HG03571 (cell line): ENCODE measurements at regions not wholly inside any gene's neighbourhood (a gene's known extent, or its start where the extent isn't known, plus 50 kb on each side); places are given as distances from the start of the nearest gene placed in this dataset.
"Not testable (repeated sequence)": the region's sequence is repeated elsewhere in the genome, so short reads cannot be mapped to it uniquely, and the experiment has no call there.

ENCODE experiments used
- ATAC-seq: cut with Tn5 transposase; IDR thresholded peaks from one replicate; pipeline ENCODE4 v1.9.1; 2021; ENCODE audit not compliant: unreplicated experiment

DNA sequence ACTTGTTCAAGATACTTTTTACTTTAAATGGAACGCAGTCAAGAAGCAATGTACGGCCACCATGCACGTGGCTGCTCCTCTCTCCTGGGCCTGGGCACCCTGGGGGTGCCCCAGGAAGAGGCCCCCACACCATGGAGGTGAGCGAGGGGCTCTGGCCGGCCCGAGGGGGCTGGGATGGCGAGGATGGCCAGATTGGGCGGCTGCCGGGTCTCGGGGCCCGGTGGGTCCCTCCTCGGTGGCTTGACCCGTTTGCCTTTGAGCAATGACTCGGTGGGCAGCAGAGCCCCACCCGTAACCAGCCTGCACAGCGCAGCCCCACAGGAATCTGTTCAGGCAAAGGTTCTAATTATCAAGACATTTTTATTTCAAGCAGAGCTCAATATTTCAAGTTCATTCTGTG is 167.4 kb downstream of the BRD1 start:
- ATAC-seq, result no peak

DNA sequence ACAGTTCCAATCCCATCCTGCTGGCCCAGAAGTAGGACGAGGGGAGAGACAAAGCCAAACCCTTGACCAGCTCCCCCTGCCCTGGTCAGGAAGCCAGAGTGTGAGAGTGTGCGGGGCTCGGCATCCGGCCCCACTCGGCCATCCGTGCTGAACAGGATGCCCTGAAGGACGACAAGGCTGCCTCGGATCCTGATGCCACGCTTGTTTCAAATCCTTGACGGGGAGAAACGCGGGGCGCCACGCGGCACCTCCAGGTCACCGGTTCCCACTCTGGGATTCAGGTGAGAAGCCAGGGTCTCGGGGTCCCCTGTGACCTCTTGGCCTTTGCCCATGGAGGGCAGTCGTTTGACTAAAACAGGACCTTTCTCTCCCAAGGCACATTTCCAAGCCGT is 167.8 kb downstream of the BRD1 start:
- ATAC-seq, result no peak

DNA sequence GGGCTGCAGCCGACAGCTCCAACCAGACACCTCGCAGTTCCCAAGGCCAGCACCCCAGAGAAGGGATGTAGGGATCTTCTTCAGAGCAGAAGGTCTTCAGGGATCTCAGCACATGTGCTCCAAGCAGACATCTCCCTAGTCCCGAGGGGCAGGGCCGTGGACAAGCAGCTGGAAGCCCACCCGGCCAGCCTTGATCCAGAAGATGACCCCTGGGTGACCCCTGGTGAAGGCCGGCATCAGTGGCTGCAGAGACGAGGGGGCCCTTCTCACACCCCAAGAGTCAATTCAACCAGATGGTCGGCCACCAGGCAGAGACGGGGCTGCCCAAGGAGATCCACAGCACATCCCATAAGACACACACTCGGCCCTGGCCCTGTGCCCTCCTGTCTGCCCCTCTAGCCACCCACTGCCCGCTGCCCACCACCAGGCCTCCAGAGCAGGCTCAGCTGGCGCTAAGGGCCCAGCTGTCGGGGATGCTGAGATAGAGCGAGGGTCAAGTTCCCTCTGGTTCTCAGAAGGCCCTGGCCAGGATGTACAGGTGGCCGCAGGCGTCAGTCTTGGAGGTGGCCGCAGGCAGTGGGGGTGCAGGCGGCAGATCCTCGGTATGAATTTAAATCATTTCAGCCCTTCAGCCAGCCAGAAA is 168.3 kb downstream of the BRD1 start:
- no peak for ATAC-seq

DNA sequence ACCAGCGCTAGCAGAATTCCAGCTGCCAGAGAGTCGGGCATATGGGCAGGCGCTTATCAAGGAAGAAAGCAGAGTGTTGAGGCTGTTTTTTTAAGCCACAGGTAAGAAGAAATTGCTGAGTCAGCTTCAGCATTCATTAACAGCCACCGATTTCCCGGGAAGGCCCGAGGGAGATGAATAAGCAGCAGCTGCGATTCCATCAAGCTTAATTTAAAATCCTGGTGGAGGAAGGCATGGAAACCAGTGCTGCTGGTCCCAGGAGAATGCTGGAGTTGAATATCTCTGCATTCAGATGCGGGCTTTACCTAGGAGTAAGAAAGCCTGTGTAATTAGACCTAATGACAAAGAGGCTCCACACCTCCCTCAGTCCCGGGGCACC is 168.8 kb downstream of the BRD1 start:
- no peak for ATAC-seq

DNA sequence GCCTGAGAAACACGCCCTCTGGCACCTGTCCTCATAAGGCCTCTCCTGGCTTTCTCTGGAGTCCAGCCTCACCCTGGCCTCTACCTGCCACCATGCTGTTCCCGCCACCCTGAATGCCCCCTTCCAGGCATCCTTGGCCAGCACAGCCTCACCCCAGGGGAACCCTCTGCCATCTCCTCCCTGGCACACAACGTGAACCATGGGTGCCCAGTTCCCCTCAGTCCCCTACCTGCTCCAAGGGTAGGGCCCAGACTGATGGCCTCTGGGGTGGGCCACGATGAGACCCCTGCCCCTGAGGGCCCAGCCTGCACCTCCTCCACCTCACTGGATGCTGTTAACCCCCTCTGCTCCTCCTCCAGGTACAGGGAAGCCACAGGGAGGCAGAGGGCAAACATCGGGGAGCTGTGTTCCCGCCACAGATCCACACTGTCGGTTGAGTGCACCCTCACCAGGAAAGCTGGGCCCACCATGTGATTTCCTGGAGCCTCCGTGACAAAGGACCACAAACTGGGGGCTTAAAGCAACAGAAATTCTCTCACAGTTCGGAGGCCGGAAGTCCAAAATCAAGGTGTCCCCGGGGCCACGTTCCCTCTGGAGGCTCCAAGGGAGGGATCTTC is 169.6 kb downstream of the BRD1 start:
- no peak for ATAC-seq

DNA sequence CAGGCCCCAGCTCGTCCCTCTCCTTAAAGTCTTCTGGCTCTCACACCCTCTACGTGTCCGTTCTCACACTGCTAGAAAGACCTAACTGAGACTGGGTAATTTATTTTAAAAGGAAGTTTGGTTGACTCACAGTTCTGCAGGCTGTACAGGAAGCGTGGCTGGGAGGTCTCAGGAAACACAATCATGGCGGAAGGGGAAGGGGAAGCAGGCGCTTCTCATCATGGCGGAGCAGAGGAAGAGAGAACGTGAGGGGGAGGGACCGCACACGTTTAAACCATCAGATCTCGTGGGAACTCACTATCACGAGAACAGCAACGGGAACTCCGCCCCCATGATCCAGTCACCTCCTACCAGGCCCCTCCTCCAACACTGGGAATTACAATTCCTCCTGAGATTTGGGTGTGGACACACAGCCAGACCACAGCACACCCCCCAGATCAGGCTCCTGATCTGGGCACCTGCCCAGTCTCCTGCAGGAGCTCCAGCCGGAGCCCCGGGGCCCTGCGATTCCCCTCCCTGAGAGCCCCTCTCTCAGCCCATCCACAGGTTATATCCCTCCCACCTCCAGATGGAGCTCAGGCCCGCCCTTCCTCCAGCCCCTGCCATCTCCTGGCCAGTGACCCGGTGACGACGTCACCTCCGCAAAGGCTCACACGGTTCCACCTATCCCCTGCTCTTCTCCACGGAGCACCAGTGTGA is 170.2 kb downstream of the BRD1 start:
- ATAC-seq, result no peak

DNA sequence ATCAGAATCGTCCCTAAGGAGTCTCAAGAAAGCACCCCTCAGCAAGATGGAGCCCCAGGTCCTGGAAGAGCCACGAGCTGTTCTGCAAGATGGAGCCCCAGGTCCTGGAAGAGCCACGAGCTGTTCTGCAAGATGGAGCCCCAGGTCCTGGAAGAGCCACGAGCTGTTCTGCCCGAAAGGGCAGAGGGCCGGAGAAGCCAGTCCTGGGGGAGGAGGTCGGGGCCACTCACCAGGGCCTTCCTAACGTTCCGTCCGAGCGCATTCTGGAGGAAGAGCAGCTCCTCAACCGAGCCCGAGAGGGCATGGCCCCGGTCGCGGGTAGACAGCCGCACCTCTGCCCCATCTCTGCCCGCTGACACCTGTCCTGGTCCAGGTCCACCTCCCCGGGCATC is 170.8 kb downstream of the BRD1 start:
- ATAC-seq, result not testable (repeated sequence)

DNA sequence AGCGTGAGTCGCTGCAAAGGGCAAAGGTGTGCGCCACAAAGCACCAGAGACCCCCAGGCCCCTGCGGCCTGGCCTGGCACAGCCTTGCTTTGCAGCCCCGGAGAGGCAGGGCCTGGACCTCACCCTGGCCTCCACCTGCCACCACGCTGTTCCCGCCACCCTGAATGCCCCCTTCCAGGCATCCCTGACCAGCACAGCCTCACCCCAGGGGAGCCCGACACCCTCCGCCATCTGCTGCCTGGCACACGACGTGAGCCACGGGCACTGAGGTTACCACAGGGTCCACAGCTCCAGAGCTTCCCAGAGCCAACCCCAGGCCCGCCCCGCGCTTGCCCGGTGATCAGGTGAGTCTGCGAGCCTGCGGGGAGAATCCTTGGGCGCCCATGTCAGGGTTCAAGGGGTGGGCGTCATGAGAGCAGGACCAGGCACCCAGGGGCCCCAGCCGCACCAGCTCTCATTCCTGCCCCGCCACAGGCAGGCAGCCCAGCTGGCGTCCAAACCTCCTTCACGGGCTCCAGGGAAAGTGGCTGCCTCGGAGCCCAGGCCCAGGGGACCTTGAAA is 171.3 kb downstream of the BRD1 start:
- no peak for ATAC-seq

DNA sequence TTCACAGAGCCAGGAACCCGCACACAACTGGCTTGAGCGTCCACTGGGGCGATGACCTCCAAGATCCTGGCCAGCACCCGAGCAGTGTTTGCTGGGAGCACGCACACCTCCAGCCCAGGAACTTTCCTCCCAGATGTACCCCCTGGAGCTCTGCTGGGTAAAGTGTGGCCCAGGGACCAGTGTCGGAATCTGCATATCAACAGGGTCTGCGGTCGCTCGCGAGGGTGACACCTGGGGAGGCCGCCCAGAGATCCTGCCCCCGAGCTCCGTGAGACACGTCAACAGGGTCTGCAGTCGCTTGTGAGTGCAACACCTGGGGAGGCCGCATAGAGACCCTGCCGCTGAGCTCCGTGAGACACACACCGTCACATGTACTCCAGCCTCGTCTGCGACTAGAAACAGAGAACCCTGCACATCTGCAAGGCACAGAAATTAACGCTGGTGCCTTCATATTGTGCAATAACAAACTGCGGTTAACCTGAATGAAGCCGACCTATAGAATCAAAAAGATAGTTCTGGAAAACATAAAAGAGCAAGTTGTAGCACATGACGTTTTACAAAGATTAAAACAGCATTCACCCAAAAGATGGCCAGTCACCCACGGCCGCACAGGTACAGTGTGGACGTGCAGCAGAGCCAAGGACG is 172.4 kb downstream of the BRD1 start:
- no peak for ATAC-seq

DNA sequence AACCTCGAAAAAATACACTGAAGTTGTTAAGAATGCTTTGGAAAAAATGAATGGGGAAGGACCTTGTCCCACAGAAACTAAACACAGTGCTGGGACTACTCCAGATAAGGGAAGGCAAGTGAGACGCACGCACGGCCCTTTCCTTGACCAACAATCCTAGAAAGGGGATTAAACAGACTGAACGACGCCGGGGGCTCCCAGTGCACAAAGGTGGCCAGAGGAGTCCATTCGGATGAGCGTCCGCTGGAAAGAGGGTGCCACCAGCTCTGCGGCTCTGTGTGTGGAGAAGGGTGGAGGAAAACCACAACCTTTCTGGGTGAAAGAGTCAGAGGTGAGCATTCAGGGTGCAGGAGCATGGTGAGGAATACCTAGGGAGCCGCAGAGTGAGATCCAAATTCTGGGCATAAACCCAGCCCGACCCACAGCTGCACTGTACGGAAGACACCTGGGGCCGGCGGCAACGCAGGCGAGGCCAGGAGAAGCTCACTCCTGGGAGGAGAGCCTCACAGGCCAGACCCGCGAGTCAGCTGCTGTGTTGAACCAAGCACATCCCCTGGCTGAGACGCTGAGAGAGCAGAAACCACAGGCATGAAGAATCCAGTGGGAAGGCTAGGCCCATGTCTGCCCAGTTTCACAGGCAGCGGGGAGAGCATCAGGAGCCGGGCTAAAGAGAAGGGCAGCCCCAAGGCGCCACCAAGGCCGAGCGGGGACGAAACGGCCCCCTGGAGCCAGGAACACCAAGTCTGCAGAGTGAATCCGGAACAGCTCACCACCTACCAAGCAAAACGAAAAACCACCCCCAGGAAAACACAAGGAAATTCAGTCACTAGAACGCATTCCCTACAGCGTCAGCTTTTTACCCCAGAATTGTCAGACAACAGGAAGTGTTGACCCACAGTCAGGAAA is 177.1 kb downstream of the BRD1 start:
- ATAC-seq, result no peak

DNA sequence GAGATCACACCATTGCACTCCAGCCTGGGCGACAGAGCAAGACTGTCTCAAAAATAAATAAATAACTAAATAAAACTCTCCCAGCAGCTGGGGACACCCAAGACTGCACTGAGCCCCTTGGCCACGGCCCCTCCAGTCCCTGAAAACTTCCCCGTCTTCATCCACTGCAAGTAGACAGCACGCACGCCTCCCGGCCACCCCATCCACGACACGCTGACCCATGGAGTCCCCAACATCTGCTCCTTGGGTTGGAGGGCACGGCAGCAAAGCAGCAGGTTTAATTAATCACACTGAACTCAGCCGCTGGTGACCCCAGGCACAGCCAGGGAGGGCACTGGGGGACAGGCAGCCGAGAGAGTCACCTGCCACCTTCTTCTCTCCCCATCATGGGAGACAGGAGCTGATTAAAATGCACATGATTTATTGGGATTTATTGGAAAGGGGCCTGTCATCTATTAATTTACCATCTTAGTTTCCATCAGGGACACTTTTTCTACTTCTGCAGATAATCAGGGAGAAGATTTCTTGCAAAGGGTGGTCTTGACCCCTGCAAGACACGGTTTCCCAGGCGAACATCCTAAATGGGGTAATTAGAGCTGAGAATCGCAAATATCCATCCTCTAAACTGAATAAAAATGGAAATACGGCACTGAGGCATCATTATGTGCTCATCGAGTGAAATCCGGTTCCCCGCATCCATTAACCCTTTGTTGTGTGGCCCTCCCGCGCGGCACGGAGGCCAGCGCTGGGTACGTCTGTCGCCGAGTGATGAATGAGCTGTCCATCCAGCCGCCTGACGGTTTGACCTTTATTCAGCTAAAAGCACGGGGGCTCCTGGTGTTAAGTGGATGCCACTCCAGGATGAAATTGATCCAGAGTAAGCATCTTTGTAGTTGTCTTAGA is 178.3 kb downstream of the BRD1 start:
- ATAC-seq, result no peak

DNA sequence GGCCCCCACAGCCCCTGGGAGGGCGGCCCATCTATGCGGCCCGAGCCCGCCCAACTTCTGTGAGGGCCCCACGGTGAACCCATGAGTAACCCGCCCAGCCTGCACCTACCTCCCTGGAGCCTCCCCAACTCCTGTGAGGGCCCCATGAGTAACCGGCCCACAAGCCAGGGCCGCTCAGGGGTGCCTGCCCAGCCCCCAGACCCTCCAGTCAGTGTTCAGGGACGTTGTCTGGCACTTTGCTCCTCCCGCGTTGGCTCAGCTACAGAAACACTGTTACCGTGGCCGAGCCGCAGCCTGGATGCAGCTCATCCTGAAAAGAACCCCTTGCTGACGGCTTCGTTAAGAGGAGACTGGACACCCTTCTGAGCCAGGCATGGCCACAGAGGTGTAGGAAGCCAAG is 179.6 kb downstream of the BRD1 start:
- ATAC-seq, result no peak

DNA sequence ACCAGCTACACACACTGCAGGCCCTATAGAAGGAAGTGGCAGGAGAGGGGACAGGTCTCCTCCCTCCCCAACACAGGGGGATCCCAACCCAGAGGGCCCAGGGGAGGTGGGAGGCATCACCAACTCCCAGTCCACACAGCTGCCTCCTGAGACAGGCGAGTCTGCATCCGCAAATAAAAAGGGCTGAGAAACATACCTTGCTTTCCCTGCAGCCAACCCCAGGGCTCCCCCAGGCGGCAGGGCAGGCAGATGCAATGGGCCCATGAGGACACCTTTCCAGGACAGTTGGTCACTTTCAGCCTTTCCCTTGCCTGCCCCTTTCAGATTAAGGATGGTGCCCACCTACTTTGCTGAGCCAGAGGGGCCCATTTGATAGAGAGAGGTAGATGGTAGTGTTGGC is 180.0 kb downstream of the BRD1 start:
- no peak for ATAC-seq

DNA sequence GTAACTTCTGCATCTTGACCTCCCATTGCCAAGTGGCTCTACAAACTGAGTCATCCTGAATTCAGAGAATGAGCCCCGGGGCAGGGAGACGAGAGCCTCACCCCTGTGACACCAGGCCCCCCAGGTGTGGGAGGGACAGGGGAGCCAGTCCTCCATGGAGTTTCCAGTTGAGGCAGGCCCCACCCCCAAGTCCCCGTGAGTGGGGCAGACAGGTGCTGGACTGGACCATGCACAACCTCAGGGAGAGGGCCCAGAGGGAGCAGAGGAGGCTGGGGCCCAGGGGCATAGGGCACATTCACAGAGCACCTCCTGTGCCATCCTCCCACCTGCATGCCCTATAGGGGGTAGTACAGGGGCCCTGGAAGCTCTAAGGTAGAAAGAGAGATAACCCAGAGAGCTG is 180.8 kb downstream of the BRD1 start:
- ATAC-seq, result no peak

DNA sequence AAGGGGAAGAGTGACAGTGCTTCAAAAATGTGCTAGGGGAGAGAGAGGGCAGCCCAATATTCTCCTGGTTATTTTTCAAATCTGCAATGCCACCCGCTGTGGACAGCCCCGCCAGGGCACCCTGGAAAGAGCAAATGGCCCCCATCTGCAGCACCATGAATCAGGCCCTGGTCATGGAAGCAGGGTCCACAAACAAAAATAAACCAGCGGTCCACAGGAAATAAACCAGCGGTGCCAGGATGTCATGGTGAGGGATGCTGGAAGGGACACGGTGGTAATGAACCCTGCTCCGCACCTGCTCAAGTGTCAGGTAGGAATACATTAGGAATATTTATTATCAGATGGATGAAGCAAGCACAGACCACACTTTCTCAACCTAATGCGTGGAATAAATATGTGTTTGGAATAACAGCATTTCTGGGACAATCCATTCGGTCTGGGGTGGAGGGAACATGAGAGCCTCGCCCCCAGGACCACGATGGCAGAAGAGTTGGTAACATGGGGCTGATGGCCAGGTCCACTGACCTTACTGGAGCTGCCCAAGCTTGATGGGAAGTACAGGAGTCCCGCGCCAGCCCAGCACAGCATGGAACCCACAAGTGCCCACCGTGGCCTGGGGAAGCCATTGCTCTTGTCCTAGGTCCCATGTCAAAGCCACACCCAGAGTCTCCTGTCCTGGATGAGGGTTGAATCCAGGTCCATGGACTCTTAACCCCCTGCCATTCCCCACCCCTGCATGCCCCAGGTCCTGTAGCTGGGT is 181.7 kb downstream of the BRD1 start:
- ATAC-seq, result no peak

DNA sequence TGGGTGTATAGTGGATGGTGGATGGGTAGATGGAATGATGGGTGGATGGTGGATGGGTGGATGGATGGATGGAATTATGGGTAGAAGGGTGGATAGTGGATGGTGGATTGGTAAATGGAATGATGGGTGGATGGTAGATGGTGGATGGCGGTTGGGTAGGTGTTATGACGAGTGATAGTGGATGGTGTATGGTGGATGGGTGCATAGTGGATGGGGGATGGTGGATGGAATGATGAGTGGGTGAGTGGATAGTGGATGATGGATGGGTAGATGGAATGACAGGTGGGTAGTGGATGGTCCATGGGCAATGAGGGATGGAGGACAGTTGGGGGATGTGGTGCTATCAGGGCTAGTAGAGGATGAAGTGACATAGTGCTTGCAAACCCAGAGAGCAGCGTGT is 182.4 kb downstream of the BRD1 start:
- ATAC-seq, result no peak

DNA sequence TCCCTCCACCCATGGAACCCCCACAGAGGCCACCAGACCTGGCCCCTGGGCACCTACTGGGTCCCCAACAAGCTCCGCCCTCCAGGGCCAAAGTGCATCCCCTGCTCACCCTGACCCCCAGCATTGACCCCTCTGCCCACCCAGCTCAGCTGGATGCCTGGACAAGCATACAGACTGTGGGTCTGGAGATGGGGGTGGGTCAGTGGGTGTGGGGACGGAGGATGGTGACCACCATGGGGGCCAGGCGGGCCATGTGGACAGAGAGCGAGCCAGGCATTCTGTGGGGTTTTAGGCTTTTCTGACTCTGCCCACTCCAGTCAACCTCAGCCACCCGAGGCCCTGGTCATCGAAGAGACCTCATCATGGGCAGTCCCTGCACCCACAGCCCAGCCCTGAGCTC is 183.7 kb downstream of the BRD1 start:
- ATAC-seq, result no peak

DNA sequence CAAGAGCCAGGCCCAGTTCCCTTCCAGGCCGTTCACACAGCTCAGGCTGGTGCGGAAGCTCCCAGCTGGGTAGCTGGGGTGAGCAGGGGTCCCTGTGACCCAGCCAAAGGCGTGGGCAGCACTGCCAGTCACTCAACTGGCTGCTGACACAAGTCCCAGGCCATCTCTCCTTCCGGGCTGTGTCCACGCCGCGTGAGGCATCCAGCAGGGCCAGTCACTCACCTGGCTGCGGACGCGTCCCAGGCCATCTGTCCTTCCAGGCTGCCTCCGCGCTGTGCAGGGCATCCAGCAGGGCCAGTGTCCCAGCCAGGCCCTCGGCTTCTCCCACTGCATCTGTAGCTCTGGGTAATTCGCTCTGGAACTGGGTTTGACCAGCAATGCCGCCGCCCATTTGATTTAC is 184.2 kb downstream of the BRD1 start:
- ATAC-seq, result no peak

DNA sequence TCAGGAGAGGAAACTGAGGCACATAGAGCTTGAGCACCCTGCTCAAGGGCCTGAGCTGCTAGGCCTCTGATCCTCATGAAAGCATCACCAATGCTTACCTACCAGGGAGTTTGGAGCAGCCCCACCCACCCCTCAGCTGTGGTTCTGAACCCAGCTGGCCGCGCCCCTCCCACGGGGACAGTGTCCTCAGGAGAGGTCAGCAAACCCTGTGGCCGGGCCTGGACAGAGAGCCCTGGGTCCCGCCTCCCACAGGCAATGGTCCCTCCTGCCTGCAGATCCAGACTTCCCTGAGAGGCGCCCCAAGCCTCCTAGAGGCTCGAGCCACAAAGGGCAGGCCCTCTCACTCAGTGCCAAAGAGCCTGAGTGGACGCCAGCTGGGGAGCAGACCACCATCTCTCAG is 184.9 kb downstream of the BRD1 start:
- no peak for ATAC-seq
